Activated CD8-positive, alpha-beta T cell treated with anti-CD3 and anti-CD28 coated beads for 36 hours (primary cell): ENCODE measurements at regions not wholly inside any gene's neighbourhood (a gene's known extent, or its start where the extent isn't known, plus 50 kb on each side); places are given as distances from the start of the nearest gene placed in this dataset.

Experiments
- ATAC-seq: fragments of 200-7000 bp; cut with Tn5 transposase; one replicate; pipeline ENCODE4 v1.10.0; 2021; ENCODE audit warnings: mild to moderate bottlenecking, moderate library complexity
- CTCF ChIA-PET: fragments of 350-600 bp; sonication (Branson Sonifier 250); formaldehyde crosslinking; loops from one replicate; lab custom pipeline; 2021; ENCODE audit warnings: antibody characterized with exemption; lab: Charles Lee
- POLR2A ChIA-PET: fragments of 350-600 bp; sonication (Branson Sonifier 250); formaldehyde crosslinking; loops from one replicate; lab custom pipeline; 2021; ENCODE audit warnings: antibody characterized with exemption; lab: Charles Lee
- DNase-seq: peaks from one replicate; pipeline ENCODE4 v3.0.0-alpha.2; 2020
- H3K27ac Mint-ChIP-seq: one replicate; pipeline ENCODE4 v1.8.0; 2021; ENCODE audit warnings: mild to moderate bottlenecking, mixed read lengths
- H3K27me3 Mint-ChIP-seq: one replicate; pipeline ENCODE4 v1.8.0; 2021; ENCODE audit warnings: mixed read lengths
- H3K36me3 Mint-ChIP-seq: one replicate; pipeline ENCODE4 v1.8.0; 2021; ENCODE audit warnings: low read depth, mixed read lengths
- H3K4me1 Mint-ChIP-seq: one replicate; pipeline ENCODE4 v1.8.0; 2021; ENCODE audit warnings: low read depth, mixed read lengths
- H3K4me3 Mint-ChIP-seq: one replicate; pipeline ENCODE4 v1.8.0; 2021; ENCODE audit warnings: mild to moderate bottlenecking, moderate library complexity, mixed read lengths
- H3K9me3 Mint-ChIP-seq: one replicate; pipeline ENCODE4 v1.8.0; 2021; ENCODE audit warnings: mixed read lengths
- intact Hi-C: fragments of 100-400 bp; cut with micrococcal nuclease; formaldehyde crosslinking; loops from one replicate; pipeline ENCODE4 v1.10.0; 2022
- TF ChIP-seq, protein P1 (sequence below): fragments of 200-600 bp; IDR thresholded peaks from one replicate; pipeline ENCODE4 v1.8.0; 2022; ENCODE audit warnings: antibody characterized with exemption, mild to moderate bottlenecking

- DNase-seq = peak; percentile 37
- intact Hi-C loops = no loop called here
- no peak overlapping the region for H3K27ac Mint-ChIP-seq
- no peak for ATAC-seq
- H3K4me3 Mint-ChIP-seq = no peak overlapping the region
- H3K9me3 Mint-ChIP-seq = no peaks in the 10 kb centered on the region
- H3K36me3 Mint-ChIP-seq = no peaks in the 10 kb centered on the region
- ChIA-PET CTCF (interaction anchor here (0.8 to 0.9 kb wide), 4 partner anchors 10 to 23 kb away, joined by 3 read pairs; no protein-coding TSS in a partner anchor), POLR2A (no interaction called here)
- peaks cover 7% of the 10 kb centered on the region for H3K4me1 Mint-ChIP-seq
- H3K27me3 Mint-ChIP-seq = peaks cover 1% of the 10 kb centered on the region
- TF ChIP-seq, protein P1, sequence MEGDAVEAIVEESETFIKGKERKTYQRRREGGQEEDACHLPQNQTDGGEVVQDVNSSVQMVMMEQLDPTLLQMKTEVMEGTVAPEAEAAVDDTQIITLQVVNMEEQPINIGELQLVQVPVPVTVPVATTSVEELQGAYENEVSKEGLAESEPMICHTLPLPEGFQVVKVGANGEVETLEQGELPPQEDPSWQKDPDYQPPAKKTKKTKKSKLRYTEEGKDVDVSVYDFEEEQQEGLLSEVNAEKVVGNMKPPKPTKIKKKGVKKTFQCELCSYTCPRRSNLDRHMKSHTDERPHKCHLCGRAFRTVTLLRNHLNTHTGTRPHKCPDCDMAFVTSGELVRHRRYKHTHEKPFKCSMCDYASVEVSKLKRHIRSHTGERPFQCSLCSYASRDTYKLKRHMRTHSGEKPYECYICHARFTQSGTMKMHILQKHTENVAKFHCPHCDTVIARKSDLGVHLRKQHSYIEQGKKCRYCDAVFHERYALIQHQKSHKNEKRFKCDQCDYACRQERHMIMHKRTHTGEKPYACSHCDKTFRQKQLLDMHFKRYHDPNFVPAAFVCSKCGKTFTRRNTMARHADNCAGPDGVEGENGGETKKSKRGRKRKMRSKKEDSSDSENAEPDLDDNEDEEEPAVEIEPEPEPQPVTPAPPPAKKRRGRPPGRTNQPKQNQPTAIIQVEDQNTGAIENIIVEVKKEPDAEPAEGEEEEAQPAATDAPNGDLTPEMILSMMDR = peak; percentile 44
Measured at GRCh38 chr1:232880354-232880753, 70.1 kb upstream of the NTPCR start.

DNA sequence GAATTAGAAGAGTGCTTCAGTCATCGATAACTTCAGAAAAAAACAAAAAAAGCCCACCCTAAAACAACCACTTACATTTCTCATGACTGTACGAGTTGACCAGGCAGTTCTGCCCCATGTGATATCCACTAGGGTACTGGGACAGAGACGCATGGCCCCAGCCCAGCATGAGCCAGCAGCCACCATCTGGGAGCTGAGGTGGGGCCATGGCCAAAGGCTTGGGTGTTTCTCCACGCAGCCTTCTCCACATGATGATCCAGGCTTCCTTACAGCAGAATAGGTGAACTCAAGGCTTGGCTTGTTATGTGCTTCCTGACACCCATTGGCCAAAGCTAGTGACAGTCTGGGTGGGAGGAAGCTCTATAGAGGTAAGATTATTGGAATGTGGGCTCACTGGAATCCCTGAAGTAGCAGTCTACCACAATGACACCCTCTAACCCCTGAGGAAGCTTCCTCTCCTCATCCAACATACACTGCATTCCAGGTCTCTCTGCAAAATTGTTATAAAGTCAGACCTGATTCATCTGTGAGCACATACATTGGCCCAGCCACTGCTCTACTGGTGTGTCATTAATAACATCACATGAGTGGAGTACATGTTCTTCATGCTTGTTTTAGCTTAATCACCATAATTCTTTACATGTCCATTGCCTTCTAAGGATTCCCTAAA is 66.3 kb upstream of the NTPCR start:
- CTCF ChIA-PET = no interaction called here
- intact Hi-C loops = no loop called here
- H3K9me3 Mint-ChIP-seq = no peaks in the 10 kb centered on the region
- no peaks in the 10 kb centered on the region for H3K4me1 Mint-ChIP-seq
- DNase-seq (no peak), ATAC-seq (no peak)
- POLR2A ChIA-PET = no interaction called here
- no peaks in the 10 kb centered on the region for H3K36me3 Mint-ChIP-seq
- no peak overlapping the region for H3K27ac Mint-ChIP-seq
- H3K27me3 Mint-ChIP-seq = no peaks in the 10 kb centered on the region
- no peak overlapping the region for H3K4me3 Mint-ChIP-seq
- TF ChIP-seq, protein P1 = no peak

GRCh38 chr1:232886271-232886670 is 64.1 kb upstream of the NTPCR start:
- Mint-ChIP-seq H3K9me3 (no peaks in the 10 kb centered on the region), H3K4me3 (no peak overlapping the region), H3K27ac (no peak overlapping the region), H3K27me3 (peaks cover 2% of the 10 kb centered on the region), H3K4me1 (peaks cover 5% of the 10 kb centered on the region), H3K36me3 (no peaks in the 10 kb centered on the region)
- DNase-seq (no peak), ATAC-seq (no peak)
- POLR2A ChIA-PET = no interaction called here
- TF ChIP-seq, protein P1 = no peak
- intact Hi-C loops = no loop called here
- CTCF ChIA-PET = no interaction called here

DNA sequence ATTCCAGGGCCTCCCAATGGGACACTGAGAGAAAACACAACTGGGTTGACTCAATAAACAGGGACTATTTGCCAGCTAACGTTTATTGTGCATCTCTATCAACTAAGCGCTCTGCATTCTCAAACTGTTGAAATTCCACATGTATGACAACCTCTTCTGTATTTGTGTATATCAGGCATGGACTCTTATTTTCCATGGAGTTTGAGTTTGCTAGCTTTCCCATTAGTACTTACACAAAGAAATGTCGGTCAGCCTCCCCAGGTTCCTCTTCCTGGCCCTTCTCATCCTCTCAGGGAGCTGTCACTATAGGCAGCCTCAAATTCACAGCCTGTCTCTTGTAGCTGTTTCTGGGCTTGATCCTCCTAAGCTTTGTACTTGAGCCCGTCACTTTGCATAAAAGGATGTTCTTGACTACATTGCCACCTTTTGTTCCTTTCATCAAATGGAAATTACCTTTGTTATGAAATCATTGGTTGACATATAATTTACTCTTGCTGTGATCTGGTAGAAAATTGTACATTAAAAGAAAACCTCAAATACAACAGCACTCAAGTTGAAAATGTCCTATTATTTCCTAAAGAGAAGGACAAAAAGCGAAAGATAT is 60.0 kb upstream of the NTPCR start:
- H3K9me3 Mint-ChIP-seq = no peaks in the 10 kb centered on the region
- TF ChIP-seq, protein P1 = no peak
- intact Hi-C loops = no loop called here
- peaks cover 2% of the 10 kb centered on the region for H3K27me3 Mint-ChIP-seq
- H3K36me3 Mint-ChIP-seq = no peaks in the 10 kb centered on the region
- ATAC-seq (no peak), DNase-seq (no peak)
- H3K27ac Mint-ChIP-seq = no peak overlapping the region
- H3K4me3 Mint-ChIP-seq = no peak overlapping the region
- H3K4me1 Mint-ChIP-seq = peaks cover 5% of the 10 kb centered on the region
- ChIA-PET POLR2A (no interaction called here), CTCF (interaction anchor here (0.9 to 1.1 kb wide), 2 partner anchors 9 to 10 kb away, joined by 3 read pairs; no protein-coding TSS in a partner anchor)

DNA sequence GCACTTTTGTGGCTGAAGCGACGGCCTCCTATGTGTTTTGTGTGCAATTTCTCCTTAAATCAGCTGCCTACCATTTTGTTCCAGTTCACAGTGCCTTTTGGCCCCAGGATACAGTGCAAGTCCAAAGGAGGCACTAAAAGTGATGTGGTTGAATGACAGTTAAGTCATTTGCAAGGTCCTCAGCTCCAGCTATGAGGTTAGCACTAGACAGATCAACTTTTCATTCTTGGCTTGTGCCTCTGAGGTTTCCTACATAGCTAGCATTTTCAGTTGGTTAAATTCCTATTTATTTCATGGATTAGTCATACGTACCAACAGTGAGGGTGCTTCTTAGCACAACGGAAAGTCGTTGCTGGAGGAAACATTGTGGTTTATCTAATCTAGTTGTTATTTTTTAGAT is 59.3 kb upstream of the NTPCR start:
- H3K36me3 Mint-ChIP-seq = no peaks in the 10 kb centered on the region
- no peak for DNase-seq
- intact Hi-C loops = no loop called here
- ATAC-seq = peak; percentile 60
- H3K9me3 Mint-ChIP-seq = no peaks in the 10 kb centered on the region
- TF ChIP-seq, protein P1 = no peak
- ChIA-PET POLR2A (no interaction called here), CTCF (interaction anchor here (1.1 kb wide), 1 partner anchor 11 kb away, joined by 3 read pairs; no protein-coding TSS in a partner anchor)
- no peak overlapping the region for H3K27ac Mint-ChIP-seq
- H3K27me3 Mint-ChIP-seq = peaks cover 2% of the 10 kb centered on the region
- no peak overlapping the region for H3K4me3 Mint-ChIP-seq
- H3K4me1 Mint-ChIP-seq = peaks cover 5% of the 10 kb centered on the region
